Stimulated activated CD4-positive, alpha-beta T cell treated with anti-CD3 and anti-CD28 coated beads, Interleukin-4, amount 100 ng/mL, for 24 hours (primary cell): ENCODE measurements at regions not wholly inside any gene's neighbourhood (a gene's known extent, or its start where the extent isn't known, plus 50 kb on each side); places are given as distances from the start of the nearest gene placed in this dataset.
"Not testable (repeated sequence)": the region's sequence is repeated elsewhere in the genome, so short reads cannot be mapped to it uniquely, and the experiment has no call there.

ENCODE experiments used
- DNase-seq: peaks from one replicate; pipeline ENCODE4 v3.0.0-alpha.2; 2020

DNA sequence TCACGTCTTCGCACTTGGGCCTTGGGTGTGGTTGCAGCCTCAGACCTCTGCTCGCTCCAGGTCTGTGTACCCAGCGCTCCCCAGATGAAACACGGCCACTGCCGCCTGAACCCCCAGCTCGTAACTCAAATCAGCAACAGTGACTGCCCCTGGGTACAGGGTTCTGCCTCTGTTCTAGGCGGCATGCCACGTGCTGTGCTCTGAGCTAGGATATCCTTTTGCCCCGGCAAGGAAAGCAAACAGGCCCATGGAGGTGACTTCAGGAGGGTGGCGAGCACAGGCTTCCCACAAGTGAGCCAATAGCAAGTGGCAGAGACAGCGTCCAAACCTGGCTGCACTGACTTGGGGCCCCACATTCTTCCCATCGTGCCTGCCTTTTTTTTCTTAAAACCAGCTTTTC is 96.3 kb upstream of the PZP start:
- not testable (repeated sequence) for DNase-seq

DNA sequence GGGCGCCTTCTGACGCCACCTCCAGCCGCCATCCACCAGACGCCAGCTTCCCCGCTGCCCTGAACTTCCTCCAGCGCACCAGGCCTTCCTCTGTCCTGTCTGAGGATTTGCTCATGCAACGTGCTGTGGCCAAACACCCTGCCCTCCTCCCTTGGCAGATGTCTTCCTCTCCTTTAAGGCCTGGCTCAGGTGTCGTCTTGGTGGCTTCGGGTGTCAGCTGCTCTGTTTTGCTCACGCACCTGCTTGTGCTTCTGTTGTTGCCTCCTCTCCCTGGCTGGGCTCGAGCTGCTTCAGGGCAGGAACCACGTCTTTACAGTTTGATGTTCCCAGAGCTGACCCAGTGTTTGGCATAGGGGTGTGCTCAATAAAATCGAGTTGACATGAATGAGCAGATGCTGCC is 87.7 kb upstream of the PZP start:
- DNase-seq, result not testable (repeated sequence)

GRCh38 chr12:9294072-9294620 is 86.0 kb upstream of the PZP start:
- DNase-seq, result not testable (repeated sequence)

DNA sequence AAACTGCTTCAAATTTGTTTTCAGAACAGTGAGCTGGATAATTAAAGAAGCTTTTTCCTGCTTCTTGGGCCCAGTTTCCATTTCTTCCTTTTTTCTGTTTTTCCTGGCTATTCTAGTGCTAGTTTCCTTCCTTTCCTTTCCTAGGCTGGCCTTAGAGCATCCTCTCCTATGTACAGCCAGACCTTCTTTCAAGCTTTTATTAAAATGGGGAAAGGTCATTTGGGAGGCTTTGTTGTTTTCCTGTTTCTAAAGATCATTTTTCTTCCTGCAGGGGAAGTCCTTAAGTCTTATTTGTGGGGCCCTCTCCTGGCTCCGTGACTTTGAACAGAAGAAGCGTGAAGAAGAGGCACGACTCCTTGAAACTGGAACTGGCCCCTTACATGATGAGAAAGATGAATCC is 85.2 kb upstream of the PZP start:
- not testable (repeated sequence) for DNase-seq

DNA sequence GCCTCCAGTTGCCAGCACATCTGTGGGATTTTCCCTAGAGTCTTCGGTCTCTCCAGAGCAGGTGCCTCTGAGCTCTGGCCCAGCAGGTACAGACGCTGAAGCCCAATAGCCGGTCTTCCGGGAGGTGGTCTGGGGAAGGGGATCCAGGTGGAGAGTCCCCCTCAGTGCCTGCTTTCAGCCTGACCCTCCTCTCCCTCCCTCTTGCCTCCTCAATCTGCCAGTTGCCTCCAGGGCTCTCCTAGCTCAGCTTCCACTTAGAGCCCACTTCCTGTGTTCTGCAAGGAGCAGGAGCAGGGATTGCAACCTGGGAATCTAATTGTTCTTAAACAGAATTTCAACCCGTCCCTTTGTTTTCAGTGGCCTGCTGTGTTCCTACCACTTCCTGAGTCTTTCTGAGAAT is 81.8 kb upstream of the PZP start:
- DNase-seq, result not testable (repeated sequence)

- DNase-seq, result not testable (repeated sequence)
Observed at GRCh38 chr12:9284724-9285123, 76.5 kb upstream of the PZP start.

DNA sequence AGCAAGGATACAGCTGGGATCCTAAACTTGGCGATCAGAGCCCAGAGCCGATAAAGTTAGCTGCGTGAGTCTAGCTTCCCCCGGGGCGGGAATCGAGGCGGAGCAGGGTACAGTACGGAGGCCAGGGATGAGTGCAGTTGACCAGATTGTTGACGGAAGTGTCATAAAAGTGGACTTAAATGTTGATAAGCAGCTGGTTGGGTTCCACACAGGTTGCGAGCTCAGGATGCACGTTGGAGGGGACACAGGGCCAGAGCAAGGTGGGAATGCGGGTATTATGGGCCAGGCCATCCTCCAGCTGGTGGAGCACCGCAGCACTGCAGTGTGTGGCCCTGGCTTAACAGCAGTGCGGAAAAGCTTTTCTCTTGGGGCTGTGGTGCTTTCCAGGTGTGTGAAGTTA is 76.0 kb upstream of the PZP start:
- DNase-seq, result peak; percentile 39

DNA sequence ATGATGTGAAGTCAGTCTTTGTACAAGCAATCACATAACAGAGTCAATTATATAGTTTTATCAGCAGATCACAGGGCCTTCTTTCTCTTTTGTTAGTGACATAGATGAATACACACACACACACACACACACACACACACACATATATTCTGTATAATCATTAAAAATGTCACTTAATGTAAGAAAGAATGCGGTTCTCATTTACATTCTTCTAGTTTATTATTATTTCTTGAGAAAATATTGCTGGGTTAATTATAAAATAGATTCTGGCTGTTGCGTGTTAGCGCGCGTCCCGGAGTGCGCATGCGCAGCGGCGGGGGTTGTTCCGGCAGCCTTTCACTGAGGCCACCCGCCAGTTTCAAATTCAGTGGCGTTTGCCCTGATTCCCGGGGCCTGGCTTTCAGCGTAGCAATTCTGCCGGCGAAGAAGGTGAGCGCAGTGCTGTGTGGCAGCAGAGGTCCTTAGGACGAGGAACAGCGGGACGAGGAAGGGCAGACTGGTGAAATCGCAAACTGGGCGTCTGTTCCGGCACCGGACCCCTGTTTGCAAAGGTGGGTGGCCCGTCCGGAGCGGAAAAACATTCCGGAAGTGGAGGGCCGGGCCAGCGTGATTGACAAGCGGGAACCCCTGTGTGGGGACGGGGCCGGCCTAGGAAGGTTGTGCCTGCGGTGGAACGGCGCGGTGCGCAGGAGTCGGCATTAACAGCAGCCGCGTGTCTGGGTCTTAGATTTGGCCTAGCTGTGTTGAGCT is 75.3 kb upstream of the PZP start:
- peak; percentile 90 for DNase-seq

GRCh38 chr12:9276990-9277389 is 68.8 kb upstream of the PZP start:
- DNase-seq, result no peak

- no peak for DNase-seq
Observed at GRCh38 chr12:9273276-9273675, 65.1 kb upstream of the PZP start.

DNA sequence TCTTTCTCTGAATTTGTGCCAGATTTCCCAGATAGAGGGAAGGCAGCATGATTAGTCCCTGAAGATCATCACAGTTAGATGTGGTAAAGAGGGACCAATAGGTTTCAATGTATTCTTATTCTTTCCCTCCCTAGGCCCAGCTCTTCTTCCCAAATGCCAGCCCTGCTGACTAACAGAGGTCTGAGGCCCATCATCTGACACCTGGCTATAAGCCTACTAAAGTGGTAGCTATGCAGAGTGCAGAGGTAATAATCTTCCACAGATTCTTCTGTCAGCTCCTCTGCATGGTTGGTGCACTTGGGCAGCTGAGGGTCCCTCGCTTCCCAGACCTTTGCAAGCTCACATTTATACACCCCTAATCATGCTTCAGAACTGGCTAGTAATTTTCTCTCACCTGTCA is 63.7 kb upstream of the PZP start:
- DNase-seq, result no peak

DNA sequence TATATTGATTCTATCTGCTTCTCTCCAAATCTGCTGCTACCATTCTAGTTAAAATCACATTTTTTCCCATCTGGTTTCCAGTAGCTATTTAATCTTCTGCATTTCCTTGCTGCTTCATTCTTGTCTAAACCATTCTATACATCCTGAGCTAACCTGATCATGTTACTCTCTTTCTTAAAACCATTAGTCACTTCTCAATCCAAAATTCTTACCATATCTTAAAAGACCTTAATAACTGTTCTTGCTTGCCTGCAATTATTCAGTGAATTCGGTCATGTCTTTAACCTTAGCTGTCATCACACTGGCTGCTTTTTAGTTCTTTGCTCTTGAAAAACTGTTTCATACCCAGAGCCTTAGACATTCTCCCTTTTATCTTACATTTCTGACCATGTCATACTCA is 56.4 kb upstream of the PZP start:
- no peak for DNase-seq

DNA sequence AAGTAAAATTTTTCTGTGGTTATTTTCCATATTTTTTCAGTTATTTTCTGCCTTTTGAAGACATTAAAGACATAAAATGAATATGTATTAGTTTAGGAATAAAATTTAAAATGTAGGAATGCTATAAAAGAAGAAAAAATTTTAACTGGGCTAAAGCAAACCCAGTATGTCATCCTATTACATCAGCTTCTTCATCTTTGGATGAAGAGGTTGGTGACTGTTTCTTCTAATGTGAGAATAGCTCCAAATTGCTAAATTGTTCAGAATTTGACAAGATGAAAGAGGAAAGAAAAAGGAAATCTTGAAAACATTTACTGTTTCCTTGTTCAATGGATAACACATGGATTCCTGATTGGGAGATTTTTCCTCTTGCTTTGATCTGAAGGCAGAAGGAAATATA is 52.7 kb upstream of the PZP start:
- DNase-seq, result no peak

GRCh38 chr12:9258676-9259075 is 50.5 kb upstream of the PZP start:
- DNase-seq, result no peak
